ENCODE measurements at regions not wholly inside any gene's neighbourhood (a gene's known extent, or its start where the extent isn't known, plus 50 kb on each side); places are given as distances from the start of the nearest gene placed in this dataset.

DNA sequence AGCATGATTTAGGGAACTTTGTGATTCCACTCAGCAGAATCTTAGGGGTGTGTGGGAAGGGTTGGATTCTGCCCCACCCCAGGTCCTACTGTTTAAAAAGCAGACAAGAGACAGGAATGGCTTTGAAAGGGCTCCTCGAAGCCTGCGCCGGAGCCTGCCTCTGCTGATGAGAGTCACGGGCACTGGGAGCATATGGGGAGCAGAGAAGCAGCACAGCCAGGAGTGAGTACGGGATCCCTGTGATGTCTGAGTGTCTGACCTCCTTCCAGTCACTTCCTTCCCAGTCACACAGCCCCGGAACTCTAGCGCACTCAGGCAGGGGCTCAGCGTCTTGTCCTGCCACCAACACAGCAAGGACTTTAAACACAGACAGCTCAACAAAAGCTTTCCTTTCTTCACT is 514.9 kb upstream of the DPP6 start:
- no peak for TF ChIP-seq CTCF (IDR thresholded peaks at IDR 0.05)
- H3K27ac ChIP-seq, result no peak overlapping the region

DNA sequence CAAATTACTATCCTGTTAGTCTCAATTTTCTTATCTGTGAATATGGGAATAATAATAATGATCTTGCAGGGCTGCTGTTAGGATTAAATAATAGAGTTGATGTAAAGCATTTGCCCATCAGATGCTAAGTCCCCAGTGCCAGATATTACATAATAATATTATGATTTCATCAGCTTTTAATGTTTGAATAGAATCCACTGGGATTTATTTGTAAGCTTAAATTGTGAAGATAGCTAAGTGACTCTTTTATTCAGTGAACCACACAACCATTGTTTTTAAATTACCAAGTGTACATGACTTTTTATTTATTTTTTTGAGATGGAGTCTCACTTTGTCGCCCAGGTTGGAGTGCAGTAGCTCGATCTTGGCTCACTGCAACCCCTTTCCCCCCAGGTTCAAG is 510.3 kb upstream of the DPP6 start:
- Histone ChIP-seq H3K9me3 (no peaks in the 10 kb centered on the region), H3K4me1 (ENCODE audit: control insufficient read depth in 1 of 2, insufficient read depth in 1 of 2, low read depth in 1 of 2, low read length in 1 of 2) (no peaks in the 10 kb centered on the region), H3K27ac (no peak overlapping the region), H3K4me3 (ENCODE audit: low read depth in 1 of 2, low read length in 1 of 2) (no peak overlapping the region), H3K27me3 (no peaks in the 10 kb centered on the region), H3K36me3 (no peaks in the 10 kb centered on the region)
- no peak for TF ChIP-seq CTCF (IDR thresholded peaks at IDR 0.05)

More for the DNA sequence above, 514.9 kb upstream of the DPP6 start:
- Histone ChIP-seq H3K27me3 (no peaks in the 10 kb centered on the region), H3K9me3 (no peaks in the 10 kb centered on the region), H3K4me1 (ENCODE audit: control insufficient read depth in 1 of 2, insufficient read depth in 1 of 2, low read depth in 1 of 2, low read length in 1 of 2) (no peaks in the 10 kb centered on the region), H3K4me3 (ENCODE audit: low read depth in 1 of 2, low read length in 1 of 2) (no peak overlapping the region), H3K36me3 (no peaks in the 10 kb centered on the region)

- Histone ChIP-seq H3K27me3 (no peaks in the 10 kb centered on the region), H3K27ac (no peak overlapping the region), H3K36me3 (no peaks in the 10 kb centered on the region), H3K9me3 (no peaks in the 10 kb centered on the region), H3K4me1 (ENCODE audit: control insufficient read depth in 1 of 2, insufficient read depth in 1 of 2, low read depth in 1 of 2, low read length in 1 of 2) (no peaks in the 10 kb centered on the region), H3K4me3 (ENCODE audit: low read depth in 1 of 2, low read length in 1 of 2) (no peak overlapping the region)
- no peak for TF ChIP-seq CTCF (IDR thresholded peaks at IDR 0.05)
Observed at GRCh38 chr7:153543232-153543631, 509.0 kb upstream of the DPP6 start.

DNA sequence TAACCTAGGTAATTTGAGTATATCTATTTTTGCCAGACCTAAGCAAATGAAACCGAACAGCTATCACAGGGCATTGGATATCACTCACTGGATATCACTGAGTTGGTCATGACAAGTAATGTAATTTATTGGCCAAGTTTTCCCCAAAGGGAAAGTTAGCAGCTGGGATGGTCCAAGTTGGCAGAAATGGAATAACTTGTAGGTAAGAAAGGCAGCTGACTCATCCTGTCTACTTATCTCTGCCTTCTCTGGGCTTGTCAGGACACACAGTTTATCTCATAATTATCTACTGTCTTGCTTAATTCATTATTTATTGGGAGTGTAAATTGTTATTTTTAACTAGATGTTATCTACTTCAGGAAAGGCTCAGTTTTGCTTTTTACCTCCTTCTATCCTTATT is 502.0 kb upstream of the DPP6 start:
- Histone ChIP-seq H3K36me3 (no peaks in the 10 kb centered on the region), H3K4me3 (ENCODE audit: low read depth in 1 of 2, low read length in 1 of 2) (no peak overlapping the region), H3K9me3 (no peaks in the 10 kb centered on the region), H3K27me3 (no peaks in the 10 kb centered on the region), H3K27ac (no peak overlapping the region), H3K4me1 (ENCODE audit: control insufficient read depth in 1 of 2, insufficient read depth in 1 of 2, low read depth in 1 of 2, low read length in 1 of 2) (no peaks in the 10 kb centered on the region)
- no peak for TF ChIP-seq CTCF (IDR thresholded peaks at IDR 0.05)

- Histone ChIP-seq H3K4me1 (ENCODE audit: control insufficient read depth in 1 of 2, insufficient read depth in 1 of 2, low read depth in 1 of 2, low read length in 1 of 2) (no peaks in the 10 kb centered on the region), H3K9me3 (peaks cover 7% of the 10 kb centered on the region), H3K27me3 (no peaks in the 10 kb centered on the region), H3K27ac (no peak overlapping the region), H3K36me3 (no peaks in the 10 kb centered on the region), H3K4me3 (ENCODE audit: low read depth in 1 of 2, low read length in 1 of 2) (no peak overlapping the region)
- TF ChIP-seq CTCF (IDR thresholded peaks at IDR 0.05), result no peak
Observed at GRCh38 chr7:153564391-153564790, 487.8 kb upstream of the DPP6 start.

DNA sequence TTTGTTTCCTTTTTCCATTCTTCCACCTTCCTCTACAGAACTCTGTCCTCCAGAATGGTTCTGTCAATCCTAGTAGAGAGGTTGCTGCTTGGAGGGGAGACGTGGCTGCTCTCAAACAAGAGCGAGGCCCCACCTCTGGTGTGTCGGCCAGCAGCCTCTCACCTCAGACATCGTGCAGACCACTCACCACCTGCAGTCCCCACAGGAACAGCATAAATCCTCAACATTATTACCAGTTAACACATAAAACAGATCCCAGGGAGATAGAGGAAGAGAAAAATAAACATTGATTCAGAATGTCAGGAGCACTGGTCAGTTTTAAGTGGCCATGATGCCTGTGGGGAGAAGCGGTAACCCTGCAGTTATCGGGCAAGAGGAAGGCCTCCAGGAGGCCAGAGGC is 485.9 kb upstream of the DPP6 start:
- H3K4me3 ChIP-seq (ENCODE audit: low read depth in 1 of 2, low read length in 1 of 2), result no peak overlapping the region
- H3K27ac ChIP-seq, result no peak overlapping the region
- H3K9me3 ChIP-seq, result peaks cover 7% of the 10 kb centered on the region
- no peaks in the 10 kb centered on the region for H3K36me3 ChIP-seq
- no peaks in the 10 kb centered on the region for H3K4me1 ChIP-seq (ENCODE audit: control insufficient read depth in 1 of 2, insufficient read depth in 1 of 2, low read depth in 1 of 2, low read length in 1 of 2)
- TF ChIP-seq CTCF (IDR thresholded peaks at IDR 0.05), result no peak
- no peaks in the 10 kb centered on the region for H3K27me3 ChIP-seq

Measured in neutrophil (primary cell).